SK-N-MC (cell line): ENCODE measurements at regions not wholly inside any gene's neighbourhood (a gene's known extent, or its start where the extent isn't known, plus 50 kb on each side); places are given as distances from the start of the nearest gene placed in this dataset.

Source experiments
- FOXP2 ChIP-seq: optimal IDR thresholded peaks from 2 replicates; pipeline ENCODE3; 2011; ENCODE audit warnings: mild to moderate bottlenecking, moderate library complexity; ENCODE audit not compliant: insufficient read depth; ENCODE audit errors: extremely low read length, control extremely low read depth
- POLR2AphosphoS5 ChIP-seq: IDR thresholded peaks from 2 replicates; pipeline ENCODE4 v1.6.1; 2012; ENCODE audit warnings: mild to moderate bottlenecking, low read depth, low read length, borderline replicate concordance

GRCh38 chr6:77353129-77353528, 110.2 kb downstream of the HTR1B start:
- TF ChIP-seq FOXP2: no peak
- no peak for TF ChIP-seq POLR2AphosphoS5
